ENCODE measurements at regions not wholly inside any gene's neighbourhood (a gene's known extent, or its start where the extent isn't known, plus 50 kb on each side); places are given as distances from the start of the nearest gene placed in this dataset.

GRCh38 chr2:150705767-150706166, 218.3 kb upstream of the RND3 start:
- H3K4me1 ChIP-seq (ENCODE audit: control insufficient read depth, insufficient read depth, low read length): no peaks in the 10 kb centered on the region
- no peak for ATAC-seq
- ChIA-PET CTCF (no interaction called here), POLR2A (no interaction called here)
- no peak for DNase-seq (ENCODE audit: low read depth, low spot score)
- in situ Hi-C loops (cut with HindIII; ENCODE audit: low pct_unique_long_range_greater_than_20kb, low sequenced_read_pairs): no loop called here
- no peaks in the 10 kb centered on the region for H3K27me3 ChIP-seq (ENCODE audit: control insufficient read depth, insufficient read depth, low read length)
- no peaks in the 10 kb centered on the region for H3K9me3 ChIP-seq (ENCODE audit: control insufficient read depth, insufficient read depth, low read depth, low read length)
- no TSS peak for BruUV-seq (replicated peaks)
- intact Hi-C loops (cut with micrococcal nuclease; ENCODE audit: unreplicated experiment): no loop called here
- H3K4me3 ChIP-seq (ENCODE audit: low read depth in 2 of 2, low read length in 2 of 2): no peak overlapping the region
- no peaks in the 10 kb centered on the region for H3K36me3 ChIP-seq (ENCODE audit: control insufficient read depth, insufficient read depth, low read length)
- H3K27ac ChIP-seq (ENCODE audit: low read length): no peak overlapping the region
- TF ChIP-seq REST (IDR thresholded peaks at IDR 0.05; ENCODE audit: insufficient read depth in 1 of 2, low read depth in 2 of 2, low read length in 1 of 2) (no peak), POLR2AphosphoS5 (IDR thresholded peaks at IDR 0.05; ENCODE audit: low read depth, low read length) (no peak), SIN3A (IDR thresholded peaks at IDR 0.05; ENCODE audit: borderline replicate concordance, insufficient read depth, low read depth, low read length) (no peak)
- TF ChIP-seq, protein P1, sequence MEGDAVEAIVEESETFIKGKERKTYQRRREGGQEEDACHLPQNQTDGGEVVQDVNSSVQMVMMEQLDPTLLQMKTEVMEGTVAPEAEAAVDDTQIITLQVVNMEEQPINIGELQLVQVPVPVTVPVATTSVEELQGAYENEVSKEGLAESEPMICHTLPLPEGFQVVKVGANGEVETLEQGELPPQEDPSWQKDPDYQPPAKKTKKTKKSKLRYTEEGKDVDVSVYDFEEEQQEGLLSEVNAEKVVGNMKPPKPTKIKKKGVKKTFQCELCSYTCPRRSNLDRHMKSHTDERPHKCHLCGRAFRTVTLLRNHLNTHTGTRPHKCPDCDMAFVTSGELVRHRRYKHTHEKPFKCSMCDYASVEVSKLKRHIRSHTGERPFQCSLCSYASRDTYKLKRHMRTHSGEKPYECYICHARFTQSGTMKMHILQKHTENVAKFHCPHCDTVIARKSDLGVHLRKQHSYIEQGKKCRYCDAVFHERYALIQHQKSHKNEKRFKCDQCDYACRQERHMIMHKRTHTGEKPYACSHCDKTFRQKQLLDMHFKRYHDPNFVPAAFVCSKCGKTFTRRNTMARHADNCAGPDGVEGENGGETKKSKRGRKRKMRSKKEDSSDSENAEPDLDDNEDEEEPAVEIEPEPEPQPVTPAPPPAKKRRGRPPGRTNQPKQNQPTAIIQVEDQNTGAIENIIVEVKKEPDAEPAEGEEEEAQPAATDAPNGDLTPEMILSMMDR (IDR thresholded peaks at IDR 0.05): no peak

DNA sequence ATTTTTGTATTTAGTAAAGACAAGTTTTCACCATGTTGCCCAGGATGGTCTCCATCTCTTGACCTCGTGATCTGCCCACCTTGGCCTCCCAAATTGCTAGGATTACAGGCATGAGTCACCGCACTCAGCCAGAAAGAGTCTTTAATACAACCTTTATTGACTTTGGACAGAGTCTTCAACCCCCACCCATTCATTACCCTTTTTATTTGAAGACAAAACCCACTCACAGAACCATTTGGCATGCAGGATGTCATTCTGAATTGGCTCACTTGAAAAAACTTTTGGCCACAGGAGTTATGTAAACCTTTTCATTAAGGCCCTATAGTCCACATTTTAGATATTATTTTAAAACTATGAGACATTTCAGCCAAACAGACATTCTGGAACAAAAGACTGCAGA, 217.9 kb upstream of the RND3 start:
- DNase-seq (ENCODE audit: low read depth, low spot score): no peak
- in situ Hi-C loops (cut with HindIII; ENCODE audit: low pct_unique_long_range_greater_than_20kb, low sequenced_read_pairs): no loop called here
- Histone ChIP-seq H3K27me3 (ENCODE audit: control insufficient read depth, insufficient read depth, low read length) (no peaks in the 10 kb centered on the region), H3K4me3 (ENCODE audit: low read depth in 2 of 2, low read length in 2 of 2) (no peak overlapping the region), H3K4me1 (ENCODE audit: control insufficient read depth, insufficient read depth, low read length) (no peaks in the 10 kb centered on the region), H3K36me3 (ENCODE audit: control insufficient read depth, insufficient read depth, low read length) (no peaks in the 10 kb centered on the region), H3K27ac (ENCODE audit: low read length) (no peak overlapping the region), H3K9me3 (ENCODE audit: control insufficient read depth, insufficient read depth, low read depth, low read length) (no peaks in the 10 kb centered on the region)
- no peak for ATAC-seq
- POLR2A ChIA-PET: no interaction called here
- CTCF ChIA-PET: no interaction called here
- no TSS peak for BruUV-seq (replicated peaks)
- intact Hi-C loops (cut with micrococcal nuclease; ENCODE audit: unreplicated experiment): no loop called here
- no peak for TF ChIP-seq REST (IDR thresholded peaks at IDR 0.05; ENCODE audit: insufficient read depth in 1 of 2, low read depth in 2 of 2, low read length in 1 of 2)
- no peak for TF ChIP-seq POLR2AphosphoS5 (IDR thresholded peaks at IDR 0.05; ENCODE audit: low read depth, low read length)
- TF ChIP-seq TCF7L2 (IDR thresholded peaks at IDR 0.05; ENCODE audit: low read depth, low read length): no peak
